ENCODE measurements at regions not wholly inside any gene's neighbourhood (a gene's known extent, or its start where the extent isn't known, plus 50 kb on each side); places are given as distances from the start of the nearest gene placed in this dataset.

DNA sequence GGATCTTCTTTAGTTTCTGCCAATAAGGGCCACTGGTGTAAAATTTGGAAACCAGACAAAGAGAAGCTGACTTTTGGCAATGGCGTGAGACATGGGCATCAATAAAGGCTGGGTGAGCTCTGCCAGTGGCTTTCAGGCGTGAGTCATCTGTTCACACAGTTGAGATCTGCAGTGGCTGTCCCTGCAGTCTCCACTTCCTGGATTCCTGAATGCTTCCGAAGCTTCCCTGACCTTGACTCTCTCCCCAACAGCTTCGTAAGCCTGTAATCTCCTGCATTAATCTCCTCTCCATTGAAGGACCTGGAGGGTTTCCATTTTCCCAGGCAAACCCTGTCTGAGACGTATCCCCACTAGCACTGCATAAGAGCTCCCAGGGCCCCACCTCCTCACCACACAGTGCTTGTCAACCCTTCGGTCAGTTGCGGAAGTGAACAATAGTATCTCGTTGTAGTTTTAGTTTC is 574.7 kb downstream of the TBC1D22A start:
- TF ChIP-seq GATA2 (IDR thresholded peaks at IDR 0.05; ENCODE audit: low read depth, low read length) (no peak), GATA3 (IDR thresholded peaks at IDR 0.05; ENCODE audit: low read depth, low read length) (no peak)
